RWPE2 (cell line): ENCODE measurements at regions not wholly inside any gene's neighbourhood (a gene's known extent, or its start where the extent isn't known, plus 50 kb on each side); places are given as distances from the start of the nearest gene placed in this dataset.
A peak's percentile ranks its signal among the peaks of the same experiment; 100 is the strongest.

Experiments
- ATAC-seq: fragments of 200-7000 bp; cut with Tn5 transposase; 3 replicates; pipeline ENCODE4 v1.9.1; 2021; ENCODE audit warnings: low read depth
- DNase-seq: peaks from one replicate; pipeline ENCODE4 v3.0.0-alpha.2; 2020; ENCODE audit warnings: low spot score
- H3K27ac ChIP-seq: fragments of 450-650 bp; 2 replicates; pipeline ENCODE4 v1.5.1; 2017; ENCODE audit warnings: mild to moderate bottlenecking; ENCODE audit not compliant: poor library complexity, severe bottlenecking
- H3K27me3 ChIP-seq: fragments of 250-450 bp; sonication (Bioruptor Pico); 2 replicates; pipeline ENCODE4 v1.5.1; 2021; ENCODE audit warnings: mild to moderate bottlenecking, moderate library complexity; ENCODE audit not compliant: insufficient read depth, poor library complexity, severe bottlenecking
- H3K36me3 ChIP-seq: fragments of 250-450 bp; sonication (Bioruptor Pico); 2 replicates; pipeline ENCODE4 v1.5.1; 2020; ENCODE audit warnings: low read depth, mild to moderate bottlenecking, moderate library complexity
- H3K4me1 ChIP-seq: fragments of 250-450 bp; sonication (Bioruptor Pico); 2 replicates; pipeline ENCODE4 v1.5.1; 2021; ENCODE audit warnings: mild to moderate bottlenecking, moderate library complexity; ENCODE audit not compliant: insufficient read depth, poor library complexity, severe bottlenecking
- H3K4me3 ChIP-seq: fragments of 250-450 bp; sonication (Bioruptor Pico); 2 replicates; pipeline ENCODE4 v1.5.1; 2021; ENCODE audit warnings: mild to moderate bottlenecking, moderate library complexity; ENCODE audit not compliant: severe bottlenecking
- H3K9me3 ChIP-seq: fragments of 250-450 bp; sonication (Bioruptor Pico); 2 replicates; pipeline ENCODE4 v1.5.1; 2021; ENCODE audit warnings: mild to moderate bottlenecking, moderate library complexity; ENCODE audit not compliant: severe bottlenecking
- TF ChIP-seq, protein P1 (sequence below): fragments of 450-650 bp; IDR thresholded peaks from one replicate; pipeline ENCODE4 v1.5.1; 2017; ENCODE audit warnings: mild to moderate bottlenecking, moderate library complexity; ENCODE audit not compliant: poor library complexity, severe bottlenecking

DNA sequence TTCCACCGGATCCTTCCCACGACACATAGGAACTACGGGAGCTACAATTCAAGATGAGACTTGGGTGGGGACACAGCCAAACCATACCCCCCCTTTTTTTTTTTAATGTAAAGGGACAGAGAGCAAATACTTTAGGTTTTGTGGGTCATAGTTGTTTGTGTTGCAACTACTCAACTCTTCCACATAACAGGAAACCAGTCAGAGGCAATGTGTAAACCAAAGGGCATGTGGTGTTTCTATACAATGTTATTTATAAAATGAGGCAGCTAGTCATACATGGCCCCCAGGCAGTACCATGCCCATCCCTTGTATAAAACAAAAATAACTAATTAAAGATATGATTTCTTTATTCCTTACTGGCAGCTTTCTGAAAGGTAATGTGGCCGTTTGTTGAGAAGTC is 845.4 kb upstream of the ADAMTS5 start:
- DNase-seq = no peak
- Histone ChIP-seq H3K27me3 (no peaks in the 10 kb centered on the region), H3K4me1 (no peaks in the 10 kb centered on the region), H3K4me3 (no peak overlapping the region), H3K36me3 (no peaks in the 10 kb centered on the region), H3K9me3 (no peaks in the 10 kb centered on the region), H3K27ac (no peak overlapping the region)
- 0 out of 3 replicates have a peak, but pooled peaks have one; percentile 27 for ATAC-seq
- TF ChIP-seq, protein P1, sequence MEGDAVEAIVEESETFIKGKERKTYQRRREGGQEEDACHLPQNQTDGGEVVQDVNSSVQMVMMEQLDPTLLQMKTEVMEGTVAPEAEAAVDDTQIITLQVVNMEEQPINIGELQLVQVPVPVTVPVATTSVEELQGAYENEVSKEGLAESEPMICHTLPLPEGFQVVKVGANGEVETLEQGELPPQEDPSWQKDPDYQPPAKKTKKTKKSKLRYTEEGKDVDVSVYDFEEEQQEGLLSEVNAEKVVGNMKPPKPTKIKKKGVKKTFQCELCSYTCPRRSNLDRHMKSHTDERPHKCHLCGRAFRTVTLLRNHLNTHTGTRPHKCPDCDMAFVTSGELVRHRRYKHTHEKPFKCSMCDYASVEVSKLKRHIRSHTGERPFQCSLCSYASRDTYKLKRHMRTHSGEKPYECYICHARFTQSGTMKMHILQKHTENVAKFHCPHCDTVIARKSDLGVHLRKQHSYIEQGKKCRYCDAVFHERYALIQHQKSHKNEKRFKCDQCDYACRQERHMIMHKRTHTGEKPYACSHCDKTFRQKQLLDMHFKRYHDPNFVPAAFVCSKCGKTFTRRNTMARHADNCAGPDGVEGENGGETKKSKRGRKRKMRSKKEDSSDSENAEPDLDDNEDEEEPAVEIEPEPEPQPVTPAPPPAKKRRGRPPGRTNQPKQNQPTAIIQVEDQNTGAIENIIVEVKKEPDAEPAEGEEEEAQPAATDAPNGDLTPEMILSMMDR = no peak

GRCh38 chr21:27808923-27809322 is 842.0 kb upstream of the ADAMTS5 start:
- no peak overlapping the region for H3K4me3 ChIP-seq
- DNase-seq (no peak), ATAC-seq (no peak)
- no peaks in the 10 kb centered on the region for H3K4me1 ChIP-seq
- no peaks in the 10 kb centered on the region for H3K27me3 ChIP-seq
- H3K36me3 ChIP-seq = no peaks in the 10 kb centered on the region
- no peaks in the 10 kb centered on the region for H3K9me3 ChIP-seq
- TF ChIP-seq, protein P1 = no peak
- no peak overlapping the region for H3K27ac ChIP-seq

DNA sequence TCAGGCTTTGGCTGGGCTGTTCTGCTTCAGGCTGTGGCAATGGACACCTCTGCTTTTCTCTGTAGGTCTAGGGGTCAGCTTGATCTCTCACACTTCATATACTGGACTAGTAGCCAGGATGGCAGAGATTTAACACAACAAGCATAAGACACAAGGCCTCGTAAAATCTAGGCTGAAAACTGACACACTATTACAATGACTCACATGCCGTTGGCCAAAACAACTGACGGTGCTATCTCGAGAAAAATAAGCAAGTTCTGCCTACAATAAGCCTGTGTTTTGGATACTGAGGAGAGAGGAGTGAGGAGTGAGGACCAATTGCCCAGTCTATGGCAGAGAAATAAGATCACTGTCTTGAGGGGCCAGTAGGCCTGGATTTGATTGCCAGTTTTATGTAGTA is 840.7 kb upstream of the ADAMTS5 start:
- Histone ChIP-seq H3K27me3 (no peaks in the 10 kb centered on the region), H3K4me3 (no peak overlapping the region), H3K4me1 (no peaks in the 10 kb centered on the region), H3K27ac (no peak overlapping the region), H3K9me3 (no peaks in the 10 kb centered on the region), H3K36me3 (no peaks in the 10 kb centered on the region)
- DNase-seq (no peak), ATAC-seq (no peak)
- TF ChIP-seq, protein P1 = no peak

DNA sequence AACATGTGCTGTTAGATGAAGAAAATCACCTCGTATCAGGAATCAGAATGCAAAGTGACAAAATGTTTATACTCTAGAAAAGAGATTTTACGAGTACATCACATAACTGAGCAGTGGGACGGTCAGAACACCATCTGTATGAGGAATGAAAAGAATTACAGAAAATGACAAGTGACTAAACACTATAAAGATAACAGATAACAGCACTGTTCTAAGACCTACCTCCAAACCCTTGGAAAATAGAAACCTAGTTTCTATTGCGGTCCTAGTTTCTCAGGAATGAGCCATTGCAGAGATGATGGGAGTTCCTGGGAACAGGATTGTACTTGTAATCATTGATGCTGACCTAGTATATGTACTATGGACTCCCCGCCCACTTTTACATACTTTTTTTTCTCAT is 839.4 kb upstream of the ADAMTS5 start:
- H3K9me3 ChIP-seq = no peaks in the 10 kb centered on the region
- H3K4me1 ChIP-seq = no peaks in the 10 kb centered on the region
- ATAC-seq (no peak), DNase-seq (no peak)
- H3K4me3 ChIP-seq = no peak overlapping the region
- H3K36me3 ChIP-seq = no peaks in the 10 kb centered on the region
- TF ChIP-seq, protein P1 = no peak
- no peaks in the 10 kb centered on the region for H3K27me3 ChIP-seq
- no peak overlapping the region for H3K27ac ChIP-seq

- Histone ChIP-seq H3K4me1 (no peaks in the 10 kb centered on the region), H3K36me3 (no peaks in the 10 kb centered on the region), H3K4me3 (no peak overlapping the region), H3K27me3 (no peaks in the 10 kb centered on the region), H3K9me3 (no peaks in the 10 kb centered on the region), H3K27ac (no peak overlapping the region)
- DNase-seq (no peak), ATAC-seq (no peak)
- TF ChIP-seq, protein P1 = no peak
These were observed 838.8 kb upstream of the ADAMTS5 start for GRCh38 chr21:27805696-27806095.
